Activated CD8-positive, alpha-beta memory T cell treated with anti-CD3 and anti-CD28 coated beads, Interleukin-2, amount 10 ng/mL, durations not matched to agents 7 days and 5 days (primary cell): ENCODE measurements at regions not wholly inside any gene's neighbourhood (a gene's known extent, or its start where the extent isn't known, plus 50 kb on each side); places are given as distances from the start of the nearest gene placed in this dataset.

Experiments used
- ATAC-seq: fragments of 150-1000 bp; cut with Tn5 transposase; one replicate; pipeline ENCODE4 v1.10.0; 2021; ENCODE audit warnings: moderate library complexity
- CTCF ChIA-PET: fragments of 350-600 bp; sonication (Branson Sonifier 250); formaldehyde crosslinking; loops from one replicate; lab custom pipeline; 2021; ENCODE audit warnings: antibody characterized with exemption; lab: Charles Lee
- DNase-seq: peaks from one replicate; pipeline ENCODE4 v3.0.0-alpha.2; 2020
- H3K27ac Mint-ChIP-seq: one replicate; pipeline ENCODE4 v1.8.0; 2021; ENCODE audit warnings: mild to moderate bottlenecking, mixed read lengths
- H3K27me3 Mint-ChIP-seq: one replicate; pipeline ENCODE4 v1.8.0; 2021; ENCODE audit warnings: mixed read lengths
- H3K36me3 Mint-ChIP-seq: one replicate; pipeline ENCODE4 v1.8.0; 2021; ENCODE audit warnings: mild to moderate bottlenecking, mixed read lengths
- H3K4me1 Mint-ChIP-seq: one replicate; pipeline ENCODE4 v1.8.0; 2021; ENCODE audit warnings: mixed read lengths
- H3K4me3 Mint-ChIP-seq: one replicate; pipeline ENCODE4 v1.8.0; 2021; ENCODE audit warnings: mild to moderate bottlenecking, moderate library complexity, mixed read lengths
- H3K9me3 Mint-ChIP-seq: one replicate; pipeline ENCODE4 v1.8.0; 2022; ENCODE audit warnings: low read depth, mixed read lengths

- no peak for DNase-seq
- Mint-ChIP-seq H3K27ac (no peak overlapping the region), H3K27me3 (no peaks in the 10 kb centered on the region), H3K4me3 (no peak overlapping the region), H3K36me3 (no peaks in the 10 kb centered on the region), H3K4me1 (no peaks in the 10 kb centered on the region), H3K9me3 (no peaks in the 10 kb centered on the region)
- no peak for ATAC-seq
- CTCF ChIA-PET, result no interaction called here
Observed at GRCh38 chr7:97457054-97457453, 274.8 kb upstream of the TAC1 start.

GRCh38 chr7:97460433-97460832 is 271.5 kb upstream of the TAC1 start:
- no peak for DNase-seq
- Mint-ChIP-seq H3K4me3 (no peak overlapping the region), H3K9me3 (peaks cover 3% of the 10 kb centered on the region), H3K4me1 (no peaks in the 10 kb centered on the region), H3K27ac (no peak overlapping the region), H3K36me3 (no peaks in the 10 kb centered on the region), H3K27me3 (no peaks in the 10 kb centered on the region)
- CTCF ChIA-PET, result no interaction called here
- ATAC-seq, result no peak

GRCh38 chr7:97461596-97461995 is 270.3 kb upstream of the TAC1 start:
- Mint-ChIP-seq H3K27ac (no peak overlapping the region), H3K27me3 (no peaks in the 10 kb centered on the region), H3K36me3 (no peaks in the 10 kb centered on the region), H3K4me3 (no peak overlapping the region), H3K4me1 (no peaks in the 10 kb centered on the region), H3K9me3 (peaks cover 3% of the 10 kb centered on the region)
- CTCF ChIA-PET, result no interaction called here
- no peak for ATAC-seq
- no peak for DNase-seq

- DNase-seq (no peak), ATAC-seq (no peak)
- CTCF ChIA-PET, result no interaction called here
- no peaks in the 10 kb centered on the region for H3K27me3 Mint-ChIP-seq
- H3K27ac Mint-ChIP-seq, result no peak overlapping the region
- peaks cover 3% of the 10 kb centered on the region for H3K9me3 Mint-ChIP-seq
- H3K4me1 Mint-ChIP-seq, result no peaks in the 10 kb centered on the region
- H3K36me3 Mint-ChIP-seq, result no peaks in the 10 kb centered on the region
- no peak overlapping the region for H3K4me3 Mint-ChIP-seq
Observed at GRCh38 chr7:97466071-97466470, 265.8 kb upstream of the TAC1 start.

GRCh38 chr7:97466999-97467740 is 264.7 kb upstream of the TAC1 start:
- peaks cover 3% of the 10 kb centered on the region for H3K9me3 Mint-ChIP-seq
- H3K27me3 Mint-ChIP-seq, result no peaks in the 10 kb centered on the region
- no peaks in the 10 kb centered on the region for H3K4me1 Mint-ChIP-seq
- no peaks in the 10 kb centered on the region for H3K36me3 Mint-ChIP-seq
- CTCF ChIA-PET, result no interaction called here
- no peak overlapping the region for H3K4me3 Mint-ChIP-seq
- DNase-seq (no peak), ATAC-seq (no peak)
- H3K27ac Mint-ChIP-seq, result no peak overlapping the region

- ATAC-seq (no peak), DNase-seq (no peak)
- CTCF ChIA-PET, result no interaction called here
- H3K4me1 Mint-ChIP-seq, result no peaks in the 10 kb centered on the region
- H3K9me3 Mint-ChIP-seq, result peaks cover 3% of the 10 kb centered on the region
- H3K4me3 Mint-ChIP-seq, result no peak overlapping the region
- no peaks in the 10 kb centered on the region for H3K36me3 Mint-ChIP-seq
- H3K27me3 Mint-ChIP-seq, result no peaks in the 10 kb centered on the region
- H3K27ac Mint-ChIP-seq, result no peak overlapping the region
Observed at GRCh38 chr7:97468493-97468892, 263.4 kb upstream of the TAC1 start.

GRCh38 chr7:97470726-97471125 is 261.2 kb upstream of the TAC1 start:
- no peaks in the 10 kb centered on the region for H3K27me3 Mint-ChIP-seq
- H3K4me1 Mint-ChIP-seq, result no peaks in the 10 kb centered on the region
- DNase-seq, result no peak
- no peak overlapping the region for H3K4me3 Mint-ChIP-seq
- no peak overlapping the region for H3K27ac Mint-ChIP-seq
- no peak for ATAC-seq
- no peaks in the 10 kb centered on the region for H3K36me3 Mint-ChIP-seq
- no peaks in the 10 kb centered on the region for H3K9me3 Mint-ChIP-seq
- CTCF ChIA-PET, result no interaction called here

GRCh38 chr7:97471491-97471890 is 260.4 kb upstream of the TAC1 start:
- no peaks in the 10 kb centered on the region for H3K36me3 Mint-ChIP-seq
- H3K9me3 Mint-ChIP-seq, result no peaks in the 10 kb centered on the region
- H3K27ac Mint-ChIP-seq, result no peak overlapping the region
- no peaks in the 10 kb centered on the region for H3K27me3 Mint-ChIP-seq
- ATAC-seq (no peak), DNase-seq (no peak)
- H3K4me3 Mint-ChIP-seq, result no peak overlapping the region
- CTCF ChIA-PET, result interaction anchor here (0.6 kb wide), 1 partner anchor 466 kb away, joined by 3 read pairs; no protein-coding TSS in a partner anchor
- H3K4me1 Mint-ChIP-seq, result no peaks in the 10 kb centered on the region

GRCh38 chr7:97479740-97480290 is 252.1 kb upstream of the TAC1 start:
- no peaks in the 10 kb centered on the region for H3K27me3 Mint-ChIP-seq
- ATAC-seq (no peak), DNase-seq (no peak)
- no peaks in the 10 kb centered on the region for H3K36me3 Mint-ChIP-seq
- H3K9me3 Mint-ChIP-seq, result no peaks in the 10 kb centered on the region
- CTCF ChIA-PET, result no interaction called here
- no peaks in the 10 kb centered on the region for H3K4me1 Mint-ChIP-seq
- no peak overlapping the region for H3K27ac Mint-ChIP-seq
- no peak overlapping the region for H3K4me3 Mint-ChIP-seq

- ATAC-seq (no peak), DNase-seq (no peak)
- Mint-ChIP-seq H3K36me3 (no peaks in the 10 kb centered on the region), H3K4me1 (no peaks in the 10 kb centered on the region), H3K27ac (no peak overlapping the region), H3K4me3 (no peak overlapping the region), H3K9me3 (no peaks in the 10 kb centered on the region), H3K27me3 (no peaks in the 10 kb centered on the region)
- CTCF ChIA-PET, result no interaction called here
Observed at GRCh38 chr7:97480772-97481390, 251.0 kb upstream of the TAC1 start.

GRCh38 chr7:97495487-97495886 is 236.4 kb upstream of the TAC1 start:
- Mint-ChIP-seq H3K9me3 (no peaks in the 10 kb centered on the region), H3K4me1 (no peaks in the 10 kb centered on the region), H3K4me3 (no peak overlapping the region), H3K27ac (no peak overlapping the region), H3K36me3 (no peaks in the 10 kb centered on the region), H3K27me3 (peaks cover 4% of the 10 kb centered on the region)
- ATAC-seq (no peak), DNase-seq (no peak)
- CTCF ChIA-PET, result no interaction called here

- no peak for DNase-seq
- H3K4me1 Mint-ChIP-seq, result no peaks in the 10 kb centered on the region
Observed at GRCh38 chr7:97499204-97499603, 232.7 kb upstream of the TAC1 start.

GRCh38 chr7:97503367-97504094 is 228.4 kb upstream of the TAC1 start:
- no peaks in the 10 kb centered on the region for H3K36me3 Mint-ChIP-seq
- peaks cover 3% of the 10 kb centered on the region for H3K4me1 Mint-ChIP-seq
- no peaks in the 10 kb centered on the region for H3K27me3 Mint-ChIP-seq
- CTCF ChIA-PET, result no interaction called here
- no peak overlapping the region for H3K4me3 Mint-ChIP-seq
- no peaks in the 10 kb centered on the region for H3K9me3 Mint-ChIP-seq
- no peak for ATAC-seq
- DNase-seq, result no peak
- no peak overlapping the region for H3K27ac Mint-ChIP-seq

More at GRCh38 chr7:97499204-97499603, 232.7 kb upstream of the TAC1 start:
- Mint-ChIP-seq H3K27me3 (peaks cover 4% of the 10 kb centered on the region), H3K4me3 (no peak overlapping the region), H3K36me3 (no peaks in the 10 kb centered on the region), H3K9me3 (no peaks in the 10 kb centered on the region), H3K27ac (no peak overlapping the region)
- CTCF ChIA-PET, result interaction anchor here (0.9 to 1.5 kb wide), 3 partner anchors 11 to 338 kb away, joined by 4 to 7 read pairs (median 6); no protein-coding TSS in a partner anchor
- ATAC-seq, result no peak
